ENCODE measurements at regions not wholly inside any gene's neighbourhood (a gene's known extent, or its start where the extent isn't known, plus 50 kb on each side); places are given as distances from the start of the nearest gene placed in this dataset.

DNA sequence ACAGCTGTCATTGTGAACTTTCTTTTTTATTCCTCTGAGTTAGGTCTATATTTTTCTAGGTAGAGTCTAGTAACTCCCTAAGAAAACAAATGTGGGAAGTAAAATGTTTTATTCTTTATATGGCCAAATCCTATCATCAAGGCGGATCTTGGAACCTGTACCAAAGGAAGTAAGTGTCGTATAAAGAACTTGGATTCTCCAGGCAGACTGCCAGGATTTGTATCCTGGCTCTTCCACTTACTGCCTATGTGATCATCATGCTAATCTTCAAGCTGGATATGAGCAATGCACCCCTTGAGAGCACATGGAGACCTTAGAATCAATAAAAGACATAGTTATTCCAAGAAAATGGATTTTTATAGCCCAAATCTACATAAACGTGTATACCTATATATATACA, 286.5 kb downstream of the PCDH17 start:
- DNase-seq: no peak

- no peak for DNase-seq
These were observed 287.4 kb downstream of the PCDH17 start for GRCh38 chr13:57918913-57919312.

GRCh38 chr13:57925250-57925649, 293.7 kb downstream of the PCDH17 start:
- DNase-seq: no peak

GRCh38 chr13:57925751-57926150, 294.2 kb downstream of the PCDH17 start:
- DNase-seq: no peak

DNA sequence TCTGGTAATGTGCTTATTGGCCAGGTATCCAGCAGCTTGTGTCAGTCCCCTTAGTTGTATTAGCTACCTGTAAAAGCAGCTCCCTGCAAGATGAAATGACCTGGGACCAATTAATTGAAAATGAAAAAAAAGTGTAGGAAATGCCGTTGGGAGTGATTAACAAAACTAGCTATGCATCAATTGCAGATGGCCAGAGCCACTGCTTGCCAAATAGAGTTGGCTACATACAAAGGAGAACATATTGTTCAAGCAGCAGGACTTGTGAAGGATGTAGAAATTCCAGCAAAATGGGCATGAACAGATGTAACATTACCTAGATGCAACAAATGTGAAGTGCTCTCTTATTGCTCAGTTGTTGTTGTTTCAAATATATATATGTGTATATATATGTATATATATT, 300.5 kb downstream of the PCDH17 start:
- no peak for DNase-seq

- DNase-seq: no peak
These were observed 302.1 kb downstream of the PCDH17 start for GRCh38 chr13:57933606-57934005.

DNA sequence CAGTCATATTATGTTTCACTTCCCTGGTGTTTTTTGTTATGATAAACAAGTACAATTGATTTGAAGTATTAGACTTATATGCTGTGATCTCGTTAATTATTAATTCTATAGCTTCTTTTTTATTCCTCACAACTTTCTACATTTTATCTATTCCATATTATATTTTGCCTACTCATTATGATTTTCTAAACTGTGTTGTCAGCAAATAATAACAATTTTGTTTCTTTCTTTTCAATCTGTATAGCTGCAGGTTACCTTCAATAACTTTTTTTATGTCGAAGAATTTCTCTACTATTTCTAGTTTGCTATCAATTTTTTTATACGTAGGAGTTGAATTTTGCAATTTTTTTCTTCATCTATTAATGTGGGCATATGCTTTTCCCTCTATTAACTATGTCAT, 304.4 kb downstream of the PCDH17 start:
- DNase-seq: no peak

- no peak for DNase-seq
These were observed 314.8 kb downstream of the PCDH17 start for GRCh38 chr13:57946361-57946760.

DNA sequence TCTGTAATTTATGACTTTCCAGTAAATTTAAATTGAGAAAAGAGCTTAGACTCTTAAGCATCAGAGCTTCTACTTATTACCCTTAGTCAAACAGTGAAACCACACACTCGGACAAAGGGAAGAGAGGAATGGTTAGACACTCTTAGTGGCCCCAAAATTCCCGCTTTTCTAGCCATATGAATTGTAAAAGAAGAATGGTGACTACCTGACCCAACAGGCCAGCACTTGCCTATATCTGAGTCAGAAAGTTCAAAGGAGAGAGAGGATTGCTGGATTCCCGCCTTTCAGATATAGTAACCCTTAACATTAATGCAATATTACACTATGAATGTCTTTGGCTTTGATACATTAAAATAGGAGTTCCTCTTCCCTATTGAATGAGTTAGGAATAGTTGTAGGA, 317.3 kb downstream of the PCDH17 start:
- no peak for DNase-seq

GRCh38 chr13:57969951-57970350, 338.4 kb downstream of the PCDH17 start:
- DNase-seq: no peak

DNA sequence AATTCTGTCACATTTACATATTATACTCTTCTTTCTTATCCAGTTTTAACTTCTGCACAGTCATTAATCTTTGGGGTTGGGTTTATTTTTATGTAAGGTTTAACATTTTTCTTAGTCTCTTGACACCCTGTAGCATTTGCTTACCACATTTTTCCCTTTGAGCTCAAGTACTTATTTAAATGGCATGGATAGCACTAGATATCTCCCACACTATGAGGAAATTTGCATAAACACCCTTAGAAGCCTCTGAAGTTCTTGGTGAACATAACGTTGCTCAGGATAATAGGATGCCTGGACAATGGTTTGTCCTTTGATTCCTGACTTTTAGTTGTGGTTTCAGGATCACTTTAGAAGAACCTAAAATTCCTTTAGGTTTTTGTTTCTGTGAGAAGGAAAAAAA, 338.9 kb downstream of the PCDH17 start:
- DNase-seq: no peak

DNA sequence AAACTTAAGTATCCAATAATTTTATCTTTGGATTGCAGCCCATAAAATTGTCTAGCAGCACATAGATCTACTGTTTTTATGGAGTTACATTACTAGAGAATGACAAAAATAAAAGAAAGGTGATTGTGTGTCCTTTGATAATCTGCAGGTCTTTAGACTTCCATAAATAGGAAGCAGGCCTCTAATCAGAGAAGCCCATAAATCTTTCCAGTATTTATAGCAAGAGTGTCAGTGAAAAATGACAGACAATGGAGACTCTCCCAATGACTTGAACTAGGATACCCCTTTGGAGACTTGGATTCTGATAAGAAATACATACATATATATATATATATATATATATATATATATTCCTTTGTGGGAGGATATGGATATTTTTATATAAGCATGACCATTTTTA, 351.2 kb downstream of the PCDH17 start:
- DNase-seq: no peak

- DNase-seq: no peak
These were observed 356.7 kb downstream of the PCDH17 start for GRCh38 chr13:57988276-57988675.

DNA sequence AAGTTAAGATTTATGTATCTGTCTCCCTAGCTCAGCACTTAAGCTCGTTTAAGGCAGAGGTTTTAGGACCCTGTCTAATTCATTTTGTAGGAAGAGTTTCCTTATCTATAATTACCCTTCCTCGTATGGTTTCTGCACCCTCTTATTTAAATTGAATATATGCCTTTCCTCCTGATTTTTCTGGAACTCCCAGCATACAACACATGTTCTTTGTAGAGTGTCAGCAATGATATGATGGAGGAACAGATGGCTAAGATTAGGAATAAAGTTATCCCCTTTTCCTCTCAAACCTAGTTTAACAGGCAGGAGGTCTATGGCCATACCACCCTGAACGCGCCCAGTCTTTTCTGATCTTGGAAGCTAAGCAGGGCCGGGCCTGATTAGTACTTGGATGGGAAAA, 359.5 kb downstream of the PCDH17 start:
- DNase-seq: no peak

GRCh38 chr13:57992416-57992815, 360.9 kb downstream of the PCDH17 start:
- DNase-seq: no peak

DNA sequence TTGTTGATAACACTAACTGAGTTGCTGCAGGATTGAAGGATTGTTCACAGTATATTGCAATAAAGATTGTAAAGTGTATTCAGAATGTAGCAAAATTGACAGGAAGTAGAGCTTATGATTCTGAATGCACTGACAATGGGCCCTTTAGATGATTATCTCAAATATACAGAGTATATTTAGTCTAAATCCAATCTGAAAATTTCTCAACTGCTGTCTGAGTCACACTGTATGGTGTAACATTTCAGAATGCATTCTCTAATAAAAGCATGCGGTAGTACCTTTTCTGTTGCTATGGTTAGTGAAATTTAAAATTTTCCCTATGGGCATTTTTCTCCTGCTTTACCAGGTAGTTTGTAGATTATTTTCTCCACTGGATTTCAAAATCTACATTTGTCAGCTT, 365.2 kb downstream of the PCDH17 start:
- no peak for DNase-seq

DNA sequence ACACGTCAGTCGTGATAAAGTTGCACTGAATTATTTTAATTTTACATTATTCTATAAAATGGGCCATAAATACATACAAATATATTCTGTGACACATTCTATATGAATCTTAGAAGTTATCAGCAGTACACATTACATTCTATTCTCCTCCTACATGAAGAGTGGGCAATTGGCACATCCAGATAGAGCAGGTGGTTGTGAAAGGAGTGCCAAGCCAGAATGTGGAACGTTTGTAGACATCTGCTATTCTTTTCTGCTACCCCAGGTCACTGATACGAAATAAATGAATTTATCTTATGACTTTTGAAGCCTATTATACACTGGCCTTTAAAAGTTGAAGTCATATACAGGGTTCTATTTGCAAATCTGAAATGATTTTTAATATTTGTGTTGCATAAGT, 373.2 kb downstream of the PCDH17 start:
- DNase-seq: no peak

DNA sequence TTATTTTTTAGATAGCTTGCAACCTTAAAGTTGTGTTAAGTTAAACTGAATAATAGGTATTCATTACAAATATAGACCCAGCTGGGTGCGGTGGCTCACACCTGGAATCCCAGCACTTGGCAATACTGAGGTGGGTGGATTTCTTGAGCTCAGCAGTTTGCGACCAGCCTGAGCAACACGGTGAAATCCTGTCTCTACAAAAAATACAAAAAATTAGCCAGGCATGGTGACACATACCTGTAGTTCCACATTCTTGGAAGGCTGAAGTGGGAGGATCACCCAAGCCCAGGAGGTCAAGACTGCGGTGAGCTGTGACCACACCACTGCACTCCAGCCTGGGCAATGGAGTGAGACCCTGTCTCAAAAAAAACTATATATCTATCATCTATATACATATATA, 386.5 kb downstream of the PCDH17 start:
- peak; percentile 2 for DNase-seq

DNA sequence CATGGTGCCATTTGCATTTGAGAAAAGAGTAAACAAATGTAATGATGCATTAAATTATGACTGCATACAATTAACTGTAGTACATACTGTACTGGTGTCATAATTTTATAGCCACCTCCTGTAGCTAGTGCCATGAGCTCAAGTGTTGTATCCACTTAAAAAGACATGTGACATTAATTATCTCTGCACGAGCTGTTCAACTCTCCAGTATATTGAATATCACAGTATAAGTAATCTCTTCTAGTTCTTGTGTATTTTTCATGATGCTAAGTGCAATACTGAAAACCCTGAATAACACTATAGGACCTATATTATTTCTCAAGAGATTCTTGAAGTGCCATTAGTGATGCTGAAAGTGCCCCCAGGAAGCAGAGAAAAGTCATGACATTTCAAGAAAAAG, 387.3 kb downstream of the PCDH17 start:
- DNase-seq: no peak

- DNase-seq: no peak
These were observed 392.6 kb downstream of the PCDH17 start for GRCh38 chr13:58024103-58024502.

- DNase-seq: no peak
These were observed 394.3 kb downstream of the PCDH17 start for GRCh38 chr13:58025821-58026220.

DNA sequence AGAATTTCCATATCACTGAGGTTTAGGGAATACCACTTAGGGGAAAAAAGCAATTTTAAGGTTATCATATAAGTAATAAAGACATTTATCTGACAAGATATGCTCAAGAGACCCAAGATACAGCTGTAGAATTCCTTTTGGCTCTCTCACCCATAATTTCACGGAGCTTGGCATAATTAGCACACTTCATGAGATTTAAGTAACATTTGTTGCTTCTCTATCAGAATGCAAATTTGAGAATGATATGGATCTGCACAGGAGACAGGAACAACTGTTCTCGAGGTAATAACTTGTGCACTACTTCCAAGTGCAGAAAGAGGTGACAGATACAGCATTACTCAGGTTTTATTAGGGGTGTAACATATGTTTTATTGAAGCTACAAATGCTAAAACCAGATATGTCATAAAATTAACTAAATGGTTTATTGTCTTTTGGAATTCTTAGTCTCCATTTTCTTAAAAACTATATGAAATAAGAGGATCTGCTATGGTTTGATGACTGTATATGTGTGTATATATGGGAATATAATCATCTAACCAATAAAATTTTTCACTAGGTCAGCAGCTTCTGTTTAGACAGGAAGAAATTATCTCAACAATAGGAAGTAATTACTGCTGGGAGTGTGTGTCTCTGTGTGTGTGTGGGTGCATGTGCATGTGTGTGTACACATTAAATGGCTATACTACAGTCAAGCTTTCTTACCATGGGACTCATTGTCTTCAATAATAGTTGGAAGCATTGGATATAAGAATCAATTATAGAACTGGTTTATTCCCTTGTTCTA, 401.3 kb downstream of the PCDH17 start:
- no peak for DNase-seq

- DNase-seq: no peak
These were observed 412.4 kb downstream of the PCDH17 start for GRCh38 chr13:58043971-58044370.

GRCh38 chr13:58048670-58049069, 417.1 kb downstream of the PCDH17 start:
- DNase-seq: no peak

DNA sequence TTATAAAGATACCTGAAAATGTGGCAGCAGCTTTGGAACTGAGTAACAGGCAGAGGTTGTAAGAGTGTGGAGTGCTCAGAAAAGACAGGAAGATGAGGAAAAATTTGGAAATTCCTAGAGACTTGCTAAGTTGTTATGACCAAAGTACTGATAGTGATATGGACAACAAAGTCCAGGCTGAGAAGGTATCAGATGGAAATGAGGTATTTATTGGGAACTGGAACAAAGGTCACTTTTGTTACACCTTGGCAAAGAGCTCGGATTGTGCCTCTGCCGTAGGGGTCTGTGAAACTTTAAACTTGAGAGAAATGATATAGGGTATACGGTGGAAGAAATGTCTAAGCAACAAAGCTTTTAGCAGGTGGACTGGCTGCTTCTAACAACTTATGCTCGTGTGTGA, 419.9 kb downstream of the PCDH17 start:
- DNase-seq: no peak

All from CD4-positive, alpha-beta T cell treated with Interleukin-17A for 4 hours (primary cell).